Glomerular visceral epithelial cell (primary cell): ENCODE measurements at regions not wholly inside any gene's neighbourhood (a gene's known extent, or its start where the extent isn't known, plus 50 kb on each side); places are given as distances from the start of the nearest gene placed in this dataset.
A peak's percentile ranks its signal among the peaks of the same experiment; 100 is the strongest.

Experiments
- DNase-seq: peaks from one replicate; pipeline ENCODE4 v3.0.0-alpha.2; 2016; ENCODE audit errors: extremely low spot score

DNA sequence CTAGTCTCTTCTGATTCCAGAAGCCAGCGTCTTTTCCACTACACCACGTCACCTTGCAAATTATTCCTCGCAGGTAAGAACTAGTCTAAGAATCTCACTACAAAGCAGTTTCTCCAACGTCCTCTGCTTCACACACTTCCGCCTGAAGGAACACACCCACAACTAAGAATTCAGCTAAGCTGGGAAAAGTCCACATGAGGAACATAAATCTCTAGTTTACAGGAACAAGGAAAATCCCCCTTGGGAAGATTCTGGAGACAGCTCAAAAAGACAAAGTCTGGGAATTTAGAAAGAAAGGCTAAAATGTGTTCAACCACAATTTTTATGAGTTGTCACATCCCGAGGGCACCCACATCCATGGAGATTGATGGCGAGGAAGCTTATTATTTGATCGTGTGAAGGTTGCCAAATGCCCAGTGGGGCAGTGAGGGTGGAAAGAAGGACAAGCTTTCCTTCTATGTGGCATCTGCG is 780.2 kb upstream of the TBX3 start:
- DNase-seq, result no peak

- no peak for DNase-seq
Measured at GRCh38 chr12:115461401-115461800, 777.4 kb upstream of the TBX3 start.

DNA sequence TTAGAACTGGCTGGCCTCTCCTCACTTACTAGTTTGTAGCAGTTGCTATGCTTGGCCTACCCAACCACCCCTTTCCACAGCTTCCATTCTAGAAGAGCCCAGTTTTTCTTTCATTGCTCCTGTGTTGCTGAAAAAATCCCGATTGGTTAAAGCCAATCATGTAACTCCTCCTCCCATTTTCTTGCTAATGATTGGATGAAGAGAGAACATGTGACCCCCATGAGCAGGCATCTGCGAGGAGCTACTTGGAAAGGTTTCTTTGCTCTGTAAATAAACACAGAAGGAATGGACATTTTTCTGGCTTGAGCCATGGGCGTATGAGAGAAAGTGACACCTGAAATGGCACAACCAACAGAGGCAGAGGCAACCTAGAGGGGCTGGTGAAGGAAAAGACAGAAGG is 773.8 kb upstream of the TBX3 start:
- no peak for DNase-seq

GRCh38 chr12:115456946-115457689 is 773.1 kb upstream of the TBX3 start:
- no peak for DNase-seq

DNA sequence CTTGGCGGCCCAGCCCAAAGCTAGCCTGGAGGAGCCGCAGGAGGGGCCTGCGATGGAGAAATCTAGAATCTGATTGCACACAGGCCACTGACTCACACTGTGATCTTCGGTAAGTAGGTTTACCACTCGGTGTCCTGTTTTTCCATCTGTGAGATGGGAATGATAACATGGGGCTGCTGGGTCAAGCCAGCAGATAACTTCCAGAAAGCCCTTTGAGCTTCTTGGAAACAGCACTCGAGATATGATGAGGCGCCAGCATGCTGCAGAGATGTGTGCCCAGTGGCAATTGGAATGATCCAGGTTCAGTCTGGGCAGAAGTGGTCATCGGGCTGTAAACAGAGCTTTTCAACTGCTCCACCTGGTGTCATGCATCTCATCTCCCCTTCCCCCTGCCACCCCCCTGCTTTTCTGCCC is 771.3 kb upstream of the TBX3 start:
- DNase-seq, result no peak

GRCh38 chr12:115452751-115453281 is 768.8 kb upstream of the TBX3 start:
- DNase-seq, result no peak

- DNase-seq, result peak; percentile 29
Measured at GRCh38 chr12:115451780-115452736, 768.1 kb upstream of the TBX3 start.

DNA sequence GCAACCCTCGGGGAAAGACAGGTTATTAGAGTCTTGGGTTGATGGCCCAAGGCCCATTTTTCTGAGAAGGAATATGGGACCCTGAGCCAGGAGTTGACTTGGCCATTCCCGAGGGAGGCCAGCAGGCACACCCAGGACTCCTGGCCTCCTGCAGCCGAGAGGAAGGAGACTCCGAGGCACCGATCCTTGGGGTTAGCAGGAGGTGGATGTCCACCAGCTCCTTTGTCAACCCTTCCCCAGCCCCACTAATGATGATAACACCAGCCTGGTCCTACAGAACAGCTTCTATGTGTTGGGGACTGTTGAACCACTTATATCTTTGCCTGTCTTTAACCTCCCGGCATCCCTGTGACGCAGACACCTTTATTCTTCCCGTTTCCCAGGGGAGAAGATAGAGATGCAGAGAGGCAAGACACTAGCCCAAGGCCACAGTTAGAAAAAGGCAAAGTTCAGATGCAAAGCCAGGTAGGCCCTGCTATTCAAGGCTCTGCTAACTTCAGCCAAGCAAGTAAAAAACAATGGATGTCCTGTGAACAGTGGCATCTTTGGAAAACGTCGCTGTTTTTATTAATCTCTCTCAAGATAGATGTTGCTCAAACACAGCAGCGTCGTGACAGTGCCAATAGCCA is 767.3 kb upstream of the TBX3 start:
- no peak for DNase-seq

- no peak for DNase-seq
Measured at GRCh38 chr12:115450710-115451109, 766.7 kb upstream of the TBX3 start.

GRCh38 chr12:115450017-115450416 is 766.0 kb upstream of the TBX3 start:
- DNase-seq, result no peak

GRCh38 chr12:115449526-115449925 is 765.6 kb upstream of the TBX3 start:
- no peak for DNase-seq

- no peak for DNase-seq
Measured at GRCh38 chr12:115444346-115444745, 760.4 kb upstream of the TBX3 start.

DNA sequence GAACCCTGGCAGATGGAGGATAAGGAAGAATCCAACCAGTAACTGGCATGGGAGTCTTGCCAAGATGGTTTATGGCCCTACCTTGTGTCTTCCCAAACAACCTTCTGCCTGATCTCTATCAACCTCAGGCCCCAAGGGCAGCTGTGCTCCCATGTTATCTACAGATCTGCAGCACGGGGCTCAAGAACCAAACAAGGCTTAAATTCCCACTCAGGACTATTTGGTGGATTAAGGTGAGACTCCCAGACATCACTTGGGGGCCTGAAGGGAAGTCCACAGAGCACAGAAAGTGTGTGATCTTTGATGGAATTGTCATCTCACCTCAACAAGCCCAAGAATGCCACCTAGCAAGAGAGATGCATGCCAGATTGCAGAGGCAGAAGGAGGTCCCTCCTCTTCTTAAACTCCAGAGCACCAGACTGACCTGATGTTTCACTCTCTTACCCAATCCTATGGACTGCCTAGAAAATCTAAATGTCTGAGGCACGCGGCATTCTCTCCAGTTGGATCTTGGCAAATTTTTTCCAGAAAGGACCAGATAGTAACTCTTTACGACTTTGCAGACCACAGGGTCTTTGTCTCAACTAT is 759.5 kb upstream of the TBX3 start:
- DNase-seq, result no peak

- DNase-seq, result peak; percentile 86
Measured at GRCh38 chr12:115440438-115440837, 756.5 kb upstream of the TBX3 start.

- DNase-seq, result no peak
Measured at GRCh38 chr12:115439008-115439601, 755.1 kb upstream of the TBX3 start.

DNA sequence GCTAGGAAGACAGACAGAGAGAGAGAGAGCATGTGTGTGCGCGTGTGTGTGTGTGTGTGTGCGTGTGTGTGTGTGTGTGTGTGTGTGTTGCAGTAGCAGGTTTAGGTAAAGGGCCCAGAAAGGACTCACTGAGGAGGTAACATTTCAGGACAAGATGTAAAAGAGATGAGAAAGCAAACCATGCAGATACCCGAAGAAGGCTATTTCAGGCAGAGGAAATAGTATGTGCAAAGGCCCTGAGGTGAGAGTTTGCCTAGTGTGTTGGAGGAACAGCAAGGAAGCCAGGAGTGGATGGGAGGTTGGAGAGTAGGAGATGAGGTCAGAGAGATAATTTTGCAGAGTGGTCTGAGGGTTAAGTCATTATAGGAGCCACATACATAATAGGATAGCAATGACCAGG is 754.3 kb upstream of the TBX3 start:
- no peak for DNase-seq

- DNase-seq, result no peak
Measured at GRCh38 chr12:115437061-115437567, 753.1 kb upstream of the TBX3 start.

GRCh38 chr12:115433014-115433634 is 749.1 kb upstream of the TBX3 start:
- no peak for DNase-seq

- no peak for DNase-seq
Measured at GRCh38 chr12:115430636-115431035, 746.7 kb upstream of the TBX3 start.

- DNase-seq, result no peak
Measured at GRCh38 chr12:115426732-115427131, 742.8 kb upstream of the TBX3 start.

GRCh38 chr12:115424003-115424402 is 740.0 kb upstream of the TBX3 start:
- DNase-seq, result no peak
